Nephron (organoid): ENCODE measurements at regions not wholly inside any gene's neighbourhood (a gene's known extent, or its start where the extent isn't known, plus 50 kb on each side); places are given as distances from the start of the nearest gene placed in this dataset.

Source experiments
- H3K27ac Mint-ChIP-seq, 3 experiments: 2 replicates each; pipeline ENCODE4 v1.8.0; 2020; ENCODE audit warnings: mixed read lengths in 3 of 3, mild to moderate bottlenecking in 2 of 3, moderate library complexity in 1 of 3
- H3K27me3 Mint-ChIP-seq: 2 replicates; pipeline ENCODE4 v1.8.0; 2021; ENCODE audit warnings: low read depth, mild to moderate bottlenecking, moderate library complexity, mixed read lengths
- H3K36me3 Mint-ChIP-seq: 2 replicates; pipeline ENCODE4 v1.8.0; 2020; ENCODE audit warnings: low read depth, mixed read lengths
- H3K4me1 Mint-ChIP-seq: 2 replicates; pipeline ENCODE4 v1.8.0; 2020; ENCODE audit warnings: mixed read lengths
- H3K4me3 Mint-ChIP-seq, 3 experiments: 2 replicates each; pipeline ENCODE4 v1.8.0; 2020; ENCODE audit warnings: mild to moderate bottlenecking in 3 of 3, mixed read lengths in 3 of 3, moderate library complexity in 2 of 3
- H3K9me3 Mint-ChIP-seq: 2 replicates; pipeline ENCODE4 v1.8.0; 2020; ENCODE audit warnings: mixed read lengths
- CTCF ChIP-seq, 3 experiments: fragments of 200-600 bp; sonication (generic); IDR thresholded peaks; one replicate each; pipeline ENCODE4 v1.5.0; 2021; ENCODE audit warnings: antibody characterized with exemption in 3 of 3; ENCODE audit not compliant: unreplicated experiment in 3 of 3

- Mint-ChIP-seq H3K27me3 (peaks cover 15% of the 10 kb centered on the region), H3K4me3 (no peak overlapping the region), H3K27ac (peak overlapping the region in 1 of 3 experiments; percentile 42), H3K36me3 (no peaks in the 10 kb centered on the region), H3K4me1 (no peaks in the 10 kb centered on the region), H3K9me3 (peaks cover 3% of the 10 kb centered on the region)
- no peak for TF ChIP-seq CTCF (IDR thresholded peaks at IDR 0.05; ENCODE audit: unreplicated experiment in 3 of 3)
These were observed 61.8 kb downstream of the SHANK2 start for GRCh38 chr11:71190551-71190950.

- no peaks in the 10 kb centered on the region for H3K4me1 Mint-ChIP-seq
- H3K36me3 Mint-ChIP-seq, result peaks cover 2% of the 10 kb centered on the region
- H3K27me3 Mint-ChIP-seq, result peaks cover 15% of the 10 kb centered on the region
- no peak overlapping the region for H3K4me3 Mint-ChIP-seq
- H3K27ac Mint-ChIP-seq, result peak overlapping the region in 1 of 3 experiments; percentile 42
- TF ChIP-seq CTCF (IDR thresholded peaks at IDR 0.05; ENCODE audit: unreplicated experiment in 3 of 3), result no peak
- H3K9me3 Mint-ChIP-seq, result peaks cover 5% of the 10 kb centered on the region
These were observed 62.5 kb downstream of the SHANK2 start for GRCh38 chr11:71189768-71190315.

- H3K27ac Mint-ChIP-seq, result no peak overlapping the region
- H3K4me3 Mint-ChIP-seq, result no peak overlapping the region
- H3K9me3 Mint-ChIP-seq, result peaks cover 5% of the 10 kb centered on the region
- H3K27me3 Mint-ChIP-seq, result peaks cover 15% of the 10 kb centered on the region
- H3K36me3 Mint-ChIP-seq, result peaks cover 3% of the 10 kb centered on the region
- TF ChIP-seq CTCF (IDR thresholded peaks at IDR 0.05; ENCODE audit: unreplicated experiment in 3 of 3), result no peak
- no peaks in the 10 kb centered on the region for H3K4me1 Mint-ChIP-seq
These were observed 63.2 kb downstream of the SHANK2 start for GRCh38 chr11:71188886-71189767.

- Mint-ChIP-seq H3K36me3 (peaks cover 3% of the 10 kb centered on the region), H3K9me3 (peaks cover 5% of the 10 kb centered on the region), H3K4me1 (no peaks in the 10 kb centered on the region), H3K27me3 (peaks cover 13% of the 10 kb centered on the region), H3K27ac (peak overlapping the region in 1 of 3 experiments; percentile 95), H3K4me3 (no peak overlapping the region)
- TF ChIP-seq CTCF (IDR thresholded peaks at IDR 0.05; ENCODE audit: unreplicated experiment in 3 of 3), result no peak
These were observed 64.3 kb downstream of the SHANK2 start for GRCh38 chr11:71188073-71188472.

GRCh38 chr11:71186806-71187205 lies 65.6 kb downstream of the SHANK2 start:
- no peaks in the 10 kb centered on the region for H3K4me1 Mint-ChIP-seq
- H3K36me3 Mint-ChIP-seq, result peaks cover 3% of the 10 kb centered on the region
- H3K27ac Mint-ChIP-seq, result peak overlapping the region in 1 of 3 experiments; percentile 95
- H3K27me3 Mint-ChIP-seq, result peaks cover 11% of the 10 kb centered on the region
- peaks cover 5% of the 10 kb centered on the region for H3K9me3 Mint-ChIP-seq
- H3K4me3 Mint-ChIP-seq, result peak overlapping the region in 1 of 3 experiments; percentile 16
- TF ChIP-seq CTCF (IDR thresholded peaks at IDR 0.05; ENCODE audit: unreplicated experiment in 3 of 3), result no peak
